ENCODE measurements at regions not wholly inside any gene's neighbourhood (a gene's known extent, or its start where the extent isn't known, plus 50 kb on each side); places are given as distances from the start of the nearest gene placed in this dataset.

- Mint-ChIP-seq H3K9me3 (peaks cover 0 to 5% (median 2%) of the 10 kb centered on the region in 7 donors), H3K27me3 (ENCODE audit: low read depth in 3 of 3) (peaks cover 1 to 3% (median 3%) of the 10 kb centered on the region in 3 donors), H3K36me3 (no peaks in the 10 kb centered on the region), H3K4me3 (no peak overlapping the region), H3K4me1 (no peaks in the 10 kb centered on the region), H3K27ac (no peak overlapping the region)
- intact Hi-C loops (cut with micrococcal nuclease) = no loop called here
- Histone ChIP-seq H4K20me1 (ENCODE audit: insufficient read depth, low read length) (no peaks in the 10 kb centered on the region), H3K9me3 (replicated peaks in 1 of 2; ENCODE audit: control insufficient read depth in 1 of 2, insufficient read depth in 1 of 2, low read length in 2 of 2) (no peaks in the 10 kb centered on the region), H2AFZ (ENCODE audit: insufficient read depth, low read depth, low read length, poor library complexity, severe bottlenecking) (no peak overlapping the region), H3K4me1 (ENCODE audit: control insufficient read depth in 1 of 2, insufficient read depth in 2 of 2, low read length in 2 of 2) (no peaks in the 10 kb centered on the region), H3K9ac (ENCODE audit: insufficient read depth, low read length, poor library complexity, severe bottlenecking) (no peak overlapping the region), H3K79me2 (ENCODE audit: insufficient read depth, low read length) (no peaks in the 10 kb centered on the region), H3K36me3 (replicated peaks in 1 of 2; ENCODE audit: control insufficient read depth in 1 of 2, insufficient read depth in 2 of 2, low read length in 2 of 2) (no peaks in the 10 kb centered on the region), H3K27ac (ENCODE audit: low read depth in 1 of 2, low read length in 2 of 2) (no peak overlapping the region), H3K4me2 (replicated peaks; ENCODE audit: extremely low read depth, low read length, poor library complexity, severe bottlenecking) (no peak overlapping the region), H3K27me3 (ENCODE audit: control insufficient read depth in 2 of 2, insufficient read depth in 2 of 2, low read length in 2 of 2) (no peaks in the 10 kb centered on the region), H3K4me3 (replicated peaks in 1 of 3; ENCODE audit: low read depth in 2 of 3, low read length in 3 of 3) (no peak overlapping the region)
- no peak for DNase-seq
- WGBS (ENCODE audit: insufficient coverage) = no CpG with 5 or more reads among the region's 1 CpG
- no peak for TF ChIP-seq CTCF (IDR thresholded peaks at IDR 0.05)
These were observed 139.6 kb upstream of the CTTNBP2NL start for GRCh38 chr1:112256411-112256810.

GRCh38 chr1:112257043-112257835 lies 138.8 kb upstream of the CTTNBP2NL start:
- H3K4me1 ChIP-seq (ENCODE audit: control insufficient read depth in 1 of 2, insufficient read depth in 2 of 2, low read length in 2 of 2) = no peaks in the 10 kb centered on the region
- H3K4me3 ChIP-seq (replicated peaks in 1 of 3; ENCODE audit: low read depth in 2 of 3, low read length in 3 of 3) = no peak overlapping the region
- no peaks in the 10 kb centered on the region for H3K9me3 ChIP-seq (replicated peaks in 1 of 2; ENCODE audit: control insufficient read depth in 1 of 2, insufficient read depth in 1 of 2, low read length in 2 of 2)
- no peak overlapping the region for H3K9ac ChIP-seq (ENCODE audit: insufficient read depth, low read length, poor library complexity, severe bottlenecking)
- H3K79me2 ChIP-seq (ENCODE audit: insufficient read depth, low read length) = no peaks in the 10 kb centered on the region
- no peaks in the 10 kb centered on the region for H3K27me3 ChIP-seq (ENCODE audit: control insufficient read depth in 2 of 2, insufficient read depth in 2 of 2, low read length in 2 of 2)
- H4K20me1 ChIP-seq (ENCODE audit: insufficient read depth, low read length) = no peaks in the 10 kb centered on the region
- Mint-ChIP-seq H3K36me3 (no peaks in the 10 kb centered on the region), H3K9me3 (peaks cover 0 to 3% (median 0%) of the 10 kb centered on the region in 7 donors), H3K27me3 (ENCODE audit: low read depth in 3 of 3) (peaks cover 0 to 3% (median 3%) of the 10 kb centered on the region in 3 donors), H3K27ac (no peak overlapping the region), H3K4me1 (no peaks in the 10 kb centered on the region), H3K4me3 (no peak overlapping the region)
- no peak overlapping the region for H2AFZ ChIP-seq (ENCODE audit: insufficient read depth, low read depth, low read length, poor library complexity, severe bottlenecking)
- intact Hi-C loops (cut with micrococcal nuclease) = no loop called here
- no peak overlapping the region for H3K4me2 ChIP-seq (replicated peaks; ENCODE audit: extremely low read depth, low read length, poor library complexity, severe bottlenecking)
- TF ChIP-seq CTCF (IDR thresholded peaks at IDR 0.05) = no peak
- H3K36me3 ChIP-seq (replicated peaks in 1 of 2; ENCODE audit: control insufficient read depth in 1 of 2, insufficient read depth in 2 of 2, low read length in 2 of 2) = no peaks in the 10 kb centered on the region
- no CpG with 5 or more reads among the region's 7 CpGs for WGBS (ENCODE audit: insufficient coverage)
- no peak for DNase-seq
- no peak overlapping the region for H3K27ac ChIP-seq (ENCODE audit: low read depth in 1 of 2, low read length in 2 of 2)

Measured in CD14-positive monocyte (primary cell).